ENCODE measurements at regions not wholly inside any gene's neighbourhood (a gene's known extent, or its start where the extent isn't known, plus 50 kb on each side); places are given as distances from the start of the nearest gene placed in this dataset.

DNA sequence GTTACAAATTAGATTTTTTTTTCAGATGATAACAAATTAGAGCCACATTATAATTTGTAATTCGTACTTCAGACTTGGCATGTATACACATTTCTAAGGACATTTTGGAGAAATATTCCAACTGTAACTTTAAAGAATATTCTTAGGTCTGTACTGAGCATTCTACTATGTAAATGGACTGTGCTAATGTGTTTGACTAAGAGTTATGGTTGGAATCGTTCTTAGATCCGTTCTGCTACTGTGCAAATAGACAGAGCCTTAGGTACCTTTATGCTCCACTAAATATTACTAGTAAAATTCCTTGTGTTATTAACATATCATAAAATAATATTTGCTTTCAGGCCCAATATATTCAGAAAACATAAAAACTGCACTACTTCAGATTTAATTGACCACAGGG lies 1180.0 kb upstream of the TENM3 start:
- Histone ChIP-seq H3K27ac (ENCODE audit: low read depth, low read length) (no peak overlapping the region), H3K27me3 (ENCODE audit: control insufficient read depth, insufficient read depth, low read length) (no peaks in the 10 kb centered on the region), H3K36me3 (ENCODE audit: control insufficient read depth, insufficient read depth, low read length) (no peaks in the 10 kb centered on the region), H3K4me1 (ENCODE audit: control insufficient read depth, insufficient read depth, low read length) (no peaks in the 10 kb centered on the region), H3K9me3 (ENCODE audit: control insufficient read depth, insufficient read depth, low read length) (no peaks in the 10 kb centered on the region), H3K4me3 (ENCODE audit: low read depth, low read length) (no peak overlapping the region)
- DNase-seq (ENCODE audit: low read depth in 4 of 6, low spot score in 6 of 6), result no peak
- no CpG with 5 or more reads among the region's 3 CpGs for WGBS (ENCODE audit: insufficient coverage)

- Histone ChIP-seq H3K27me3 (ENCODE audit: control insufficient read depth, insufficient read depth, low read length) (no peaks in the 10 kb centered on the region), H3K4me3 (ENCODE audit: low read depth, low read length) (no peak overlapping the region), H3K27ac (ENCODE audit: low read depth, low read length) (no peak overlapping the region), H3K4me1 (ENCODE audit: control insufficient read depth, insufficient read depth, low read length) (no peaks in the 10 kb centered on the region), H3K9me3 (ENCODE audit: control insufficient read depth, insufficient read depth, low read length) (peaks cover 2% of the 10 kb centered on the region), H3K36me3 (ENCODE audit: control insufficient read depth, insufficient read depth, low read length) (no peaks in the 10 kb centered on the region)
- DNase-seq (ENCODE audit: low read depth in 4 of 6, low spot score in 6 of 6), result peak in 1 of 6 donors; percentile 68
These were observed 1165.9 kb upstream of the TENM3 start for GRCh38 chr4:181077341-181077740.

DNA sequence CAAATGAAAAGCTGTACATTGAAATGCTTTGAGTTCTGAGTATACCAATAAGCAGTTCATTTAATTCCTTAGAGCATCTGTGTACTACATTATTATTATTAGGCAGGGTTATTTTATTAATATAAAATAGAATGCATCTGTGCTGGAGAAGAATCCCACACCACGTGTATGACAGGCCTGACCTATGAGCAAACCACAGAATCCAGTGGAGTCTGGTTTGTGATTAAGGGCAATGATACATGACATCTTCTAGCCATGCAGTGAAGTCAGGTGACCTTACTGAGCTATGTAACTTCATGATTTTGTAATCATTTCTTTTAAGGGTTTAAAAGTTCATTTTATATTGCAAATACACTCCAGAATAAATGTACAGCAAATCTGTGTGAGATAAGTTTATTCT lies 1165.0 kb upstream of the TENM3 start:
- H3K4me1 ChIP-seq (ENCODE audit: control insufficient read depth, insufficient read depth, low read length), result no peaks in the 10 kb centered on the region
- H3K9me3 ChIP-seq (ENCODE audit: control insufficient read depth, insufficient read depth, low read length), result peaks cover 2% of the 10 kb centered on the region
- peak in 1 of 6 donors; percentile 28 for DNase-seq (ENCODE audit: low read depth in 4 of 6, low spot score in 6 of 6)
- no peaks in the 10 kb centered on the region for H3K27me3 ChIP-seq (ENCODE audit: control insufficient read depth, insufficient read depth, low read length)
- whole genome bisulfite sequencing (ENCODE audit: insufficient coverage), result no CpG with 5 or more reads among the region's 1 CpG
- no peaks in the 10 kb centered on the region for H3K36me3 ChIP-seq (ENCODE audit: control insufficient read depth, insufficient read depth, low read length)
- H3K4me3 ChIP-seq (ENCODE audit: low read depth, low read length), result no peak overlapping the region
- H3K27ac ChIP-seq (ENCODE audit: low read depth, low read length), result no peak overlapping the region

GRCh38 chr4:181083757-181084361 lies 1159.3 kb upstream of the TENM3 start:
- Histone ChIP-seq H3K4me1 (ENCODE audit: control insufficient read depth, insufficient read depth, low read length) (no peaks in the 10 kb centered on the region), H3K9me3 (ENCODE audit: control insufficient read depth, insufficient read depth, low read length) (no peaks in the 10 kb centered on the region), H3K27me3 (ENCODE audit: control insufficient read depth, insufficient read depth, low read length) (no peaks in the 10 kb centered on the region), H3K27ac (ENCODE audit: low read depth, low read length) (no peak overlapping the region), H3K36me3 (ENCODE audit: control insufficient read depth, insufficient read depth, low read length) (no peaks in the 10 kb centered on the region), H3K4me3 (ENCODE audit: low read depth, low read length) (no peak overlapping the region)
- DNase-seq (ENCODE audit: low read depth in 4 of 6, low spot score in 6 of 6), result peak in 1 of 6 donors; percentile 42
- WGBS (ENCODE audit: insufficient coverage), result no CpG with 5 or more reads among the region's 6 CpGs

DNA sequence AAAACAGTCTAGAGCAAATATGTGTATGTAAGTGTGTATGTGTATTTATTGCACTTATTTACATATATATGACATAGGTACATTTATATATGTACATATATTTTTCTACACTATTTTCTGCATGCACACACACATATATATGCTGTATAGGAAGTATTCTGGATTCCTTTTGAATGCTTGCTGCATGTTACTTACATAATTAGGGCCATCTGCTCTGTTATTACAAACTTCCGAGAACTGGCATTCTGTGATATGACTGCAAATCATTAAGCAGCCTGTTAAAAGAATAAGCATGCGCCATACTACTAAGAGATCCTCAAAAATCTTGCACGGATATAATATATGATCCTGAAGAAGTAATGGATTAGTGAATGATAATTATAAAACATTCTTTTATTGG lies 1157.6 kb upstream of the TENM3 start:
- Histone ChIP-seq H3K27me3 (ENCODE audit: control insufficient read depth, insufficient read depth, low read length) (no peaks in the 10 kb centered on the region), H3K4me3 (ENCODE audit: low read depth, low read length) (no peak overlapping the region), H3K36me3 (ENCODE audit: control insufficient read depth, insufficient read depth, low read length) (no peaks in the 10 kb centered on the region), H3K27ac (ENCODE audit: low read depth, low read length) (no peak overlapping the region), H3K9me3 (ENCODE audit: control insufficient read depth, insufficient read depth, low read length) (no peaks in the 10 kb centered on the region), H3K4me1 (ENCODE audit: control insufficient read depth, insufficient read depth, low read length) (no peaks in the 10 kb centered on the region)
- WGBS (ENCODE audit: insufficient coverage), result no CpG with 5 or more reads among the region's 3 CpGs
- peak in 2 of 6 donors; percentile 34 to 58 for DNase-seq (ENCODE audit: low read depth in 4 of 6, low spot score in 6 of 6)

GRCh38 chr4:181105487-181105886 lies 1137.7 kb upstream of the TENM3 start:
- Histone ChIP-seq H3K27ac (ENCODE audit: low read depth, low read length) (no peak overlapping the region), H3K4me1 (ENCODE audit: control insufficient read depth, insufficient read depth, low read length) (no peaks in the 10 kb centered on the region), H3K36me3 (ENCODE audit: control insufficient read depth, insufficient read depth, low read length) (no peaks in the 10 kb centered on the region), H3K9me3 (ENCODE audit: control insufficient read depth, insufficient read depth, low read length) (no peaks in the 10 kb centered on the region), H3K4me3 (ENCODE audit: low read depth, low read length) (no peak overlapping the region), H3K27me3 (ENCODE audit: control insufficient read depth, insufficient read depth, low read length) (no peaks in the 10 kb centered on the region)
- peak in 1 of 6 donors; percentile 79 for DNase-seq (ENCODE audit: low read depth in 4 of 6, low spot score in 6 of 6)
- no CpG with 5 or more reads among the region's 1 CpG for WGBS (ENCODE audit: insufficient coverage)

DNA sequence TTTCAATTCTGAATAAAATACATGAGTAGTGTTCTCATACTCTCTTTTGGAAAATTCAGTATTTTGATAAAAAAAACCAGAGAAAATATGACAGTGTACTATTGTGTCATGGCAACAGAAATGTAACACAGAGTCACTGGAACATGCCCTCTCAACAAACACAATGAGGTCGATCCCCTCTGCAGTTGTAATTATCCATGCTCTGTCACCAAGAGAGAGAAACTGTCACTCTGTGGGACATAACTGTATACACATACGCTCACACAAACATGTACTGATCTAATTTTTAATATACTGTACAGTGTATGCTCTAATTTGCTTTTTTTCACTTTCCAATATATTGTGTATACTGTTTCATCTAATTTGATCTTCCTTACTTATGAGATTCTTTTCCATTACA lies 1136.8 kb upstream of the TENM3 start:
- DNase-seq (ENCODE audit: low read depth in 4 of 6, low spot score in 6 of 6), result no peak
- Histone ChIP-seq H3K4me1 (ENCODE audit: control insufficient read depth, insufficient read depth, low read length) (no peaks in the 10 kb centered on the region), H3K27ac (ENCODE audit: low read depth, low read length) (no peak overlapping the region), H3K4me3 (ENCODE audit: low read depth, low read length) (no peak overlapping the region), H3K36me3 (ENCODE audit: control insufficient read depth, insufficient read depth, low read length) (no peaks in the 10 kb centered on the region), H3K27me3 (ENCODE audit: control insufficient read depth, insufficient read depth, low read length) (no peaks in the 10 kb centered on the region), H3K9me3 (ENCODE audit: control insufficient read depth, insufficient read depth, low read length) (no peaks in the 10 kb centered on the region)
- WGBS (ENCODE audit: insufficient coverage), result no CpG with 5 or more reads among the region's 2 CpGs

- H3K4me3 ChIP-seq (ENCODE audit: low read depth, low read length), result no peak overlapping the region
- no peaks in the 10 kb centered on the region for H3K4me1 ChIP-seq (ENCODE audit: control insufficient read depth, insufficient read depth, low read length)
- H3K36me3 ChIP-seq (ENCODE audit: control insufficient read depth, insufficient read depth, low read length), result no peaks in the 10 kb centered on the region
- no peaks in the 10 kb centered on the region for H3K9me3 ChIP-seq (ENCODE audit: control insufficient read depth, insufficient read depth, low read length)
- WGBS (ENCODE audit: insufficient coverage), result 93% methylated on average over 2 of the region's 3 CpGs
- no peak for DNase-seq (ENCODE audit: low read depth in 4 of 6, low spot score in 6 of 6)
- no peaks in the 10 kb centered on the region for H3K27me3 ChIP-seq (ENCODE audit: control insufficient read depth, insufficient read depth, low read length)
- H3K27ac ChIP-seq (ENCODE audit: low read depth, low read length), result no peak overlapping the region
These were observed 1135.0 kb upstream of the TENM3 start for GRCh38 chr4:181108237-181108636.

- Histone ChIP-seq H3K9me3 (ENCODE audit: control insufficient read depth, insufficient read depth, low read length) (no peaks in the 10 kb centered on the region), H3K36me3 (ENCODE audit: control insufficient read depth, insufficient read depth, low read length) (no peaks in the 10 kb centered on the region), H3K27me3 (ENCODE audit: control insufficient read depth, insufficient read depth, low read length) (no peaks in the 10 kb centered on the region), H3K4me3 (ENCODE audit: low read depth, low read length) (no peak overlapping the region), H3K4me1 (ENCODE audit: control insufficient read depth, insufficient read depth, low read length) (no peaks in the 10 kb centered on the region), H3K27ac (ENCODE audit: low read depth, low read length) (no peak overlapping the region)
- no CpG with 5 or more reads among the region's 4 CpGs for WGBS (ENCODE audit: insufficient coverage)
- peak in 1 of 6 donors; percentile 8 for DNase-seq (ENCODE audit: low read depth in 4 of 6, low spot score in 6 of 6)
These were observed 1124.0 kb upstream of the TENM3 start for GRCh38 chr4:181119186-181119585.

DNA sequence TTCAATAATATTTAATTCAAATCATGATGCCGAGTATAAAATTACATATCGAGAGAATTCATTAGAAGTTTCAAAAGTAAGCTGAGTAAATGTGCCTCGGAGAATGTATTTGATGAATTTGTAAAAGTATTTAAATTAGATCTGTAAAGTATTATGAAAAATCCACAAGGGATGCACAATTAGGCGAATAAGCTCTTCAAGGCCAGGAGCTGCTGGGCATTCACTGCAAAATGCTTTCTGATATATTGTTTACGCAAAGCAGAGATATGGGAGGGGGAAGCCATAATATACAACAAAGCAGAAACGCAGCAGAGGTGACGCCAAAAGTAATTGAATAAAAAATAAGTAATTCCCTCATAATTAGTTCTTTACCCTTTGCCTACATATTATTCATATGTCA lies 1121.5 kb upstream of the TENM3 start:
- no peaks in the 10 kb centered on the region for H3K27me3 ChIP-seq (ENCODE audit: control insufficient read depth, insufficient read depth, low read length)
- H3K4me3 ChIP-seq (ENCODE audit: low read depth, low read length), result no peak overlapping the region
- peak in 1 of 6 donors; percentile 56 for DNase-seq (ENCODE audit: low read depth in 4 of 6, low spot score in 6 of 6)
- H3K27ac ChIP-seq (ENCODE audit: low read depth, low read length), result no peak overlapping the region
- no CpG with 5 or more reads among the region's 7 CpGs for WGBS (ENCODE audit: insufficient coverage)
- H3K36me3 ChIP-seq (ENCODE audit: control insufficient read depth, insufficient read depth, low read length), result no peaks in the 10 kb centered on the region
- no peaks in the 10 kb centered on the region for H3K9me3 ChIP-seq (ENCODE audit: control insufficient read depth, insufficient read depth, low read length)
- no peaks in the 10 kb centered on the region for H3K4me1 ChIP-seq (ENCODE audit: control insufficient read depth, insufficient read depth, low read length)

Measured in spinal cord (tissue), 9 donors.